ENCODE measurements at regions not wholly inside any gene's neighbourhood (a gene's known extent, or its start where the extent isn't known, plus 50 kb on each side); places are given as distances from the start of the nearest gene placed in this dataset.

GRCh38 chr5:133731951-133732350 is 119.6 kb upstream of the FSTL4 start:
- ChIA-PET POLR2A (no interaction called here), CTCF (no interaction called here)
- DNase-seq (ENCODE audit: low read depth, low spot score): no peak
- TF ChIP-seq CTCF (IDR thresholded peaks at IDR 0.05; ENCODE audit: insufficient read depth, low read length, missing control alignments): no peak
- no peak overlapping the region for H3K4me3 ChIP-seq (ENCODE audit: low read depth, low read length)

DNA sequence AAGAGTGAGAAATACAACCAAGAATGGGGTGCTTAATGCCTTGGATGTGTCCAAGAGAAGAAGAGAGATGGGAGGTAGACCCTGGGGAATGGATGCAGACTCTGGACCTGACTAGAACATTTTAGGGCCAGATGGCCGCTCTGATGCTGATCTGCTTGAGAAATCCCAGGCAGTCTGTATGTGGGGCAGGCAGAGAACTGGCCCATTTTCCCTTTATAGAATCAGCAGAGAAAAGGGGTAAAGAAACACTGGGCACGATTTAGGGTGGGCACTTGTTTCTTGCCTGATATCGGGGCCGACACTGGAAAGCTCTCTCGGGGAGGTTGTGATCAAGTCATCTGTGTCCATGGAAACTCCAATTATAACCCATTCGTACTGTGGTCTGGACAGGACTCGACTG is 118.5 kb upstream of the FSTL4 start:
- DNase-seq (ENCODE audit: low read depth, low spot score): no peak
- ChIA-PET CTCF (no interaction called here), POLR2A (no interaction called here)
- H3K4me3 ChIP-seq (ENCODE audit: low read depth, low read length): no peak overlapping the region
- no peak for TF ChIP-seq CTCF (IDR thresholded peaks at IDR 0.05; ENCODE audit: insufficient read depth, low read length, missing control alignments)

GRCh38 chr5:133730346-133730745 is 118.0 kb upstream of the FSTL4 start:
- TF ChIP-seq CTCF (IDR thresholded peaks at IDR 0.05; ENCODE audit: insufficient read depth, low read length, missing control alignments): no peak
- POLR2A ChIA-PET: no interaction called here
- no peak overlapping the region for H3K4me3 ChIP-seq (ENCODE audit: low read depth, low read length)
- CTCF ChIA-PET: no interaction called here
- DNase-seq (ENCODE audit: low read depth, low spot score): no peak

DNA sequence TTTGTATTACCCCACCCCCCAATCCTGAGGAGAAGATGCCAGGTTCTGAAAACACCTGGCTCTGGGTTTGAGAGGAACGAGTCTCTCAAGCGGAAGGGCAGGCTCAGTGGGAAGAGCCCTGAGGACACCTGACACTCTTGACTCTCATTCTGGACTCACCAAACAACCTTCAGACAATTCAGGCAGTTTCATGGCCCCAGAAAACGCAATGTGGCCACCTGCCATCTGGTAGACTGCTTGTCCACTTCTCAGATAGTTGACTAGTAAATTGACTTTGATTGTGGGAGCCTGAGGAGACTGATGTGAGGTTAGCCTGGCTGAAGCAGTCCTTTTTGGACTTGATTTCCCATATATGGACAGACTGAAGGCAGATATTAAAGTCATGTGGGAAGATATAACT is 117.5 kb upstream of the FSTL4 start:
- POLR2A ChIA-PET: no interaction called here
- DNase-seq (ENCODE audit: low read depth, low spot score): no peak
- no peak for TF ChIP-seq CTCF (IDR thresholded peaks at IDR 0.05; ENCODE audit: insufficient read depth, low read length, missing control alignments)
- H3K4me3 ChIP-seq (ENCODE audit: low read depth, low read length): no peak overlapping the region
- CTCF ChIA-PET: no interaction called here

DNA sequence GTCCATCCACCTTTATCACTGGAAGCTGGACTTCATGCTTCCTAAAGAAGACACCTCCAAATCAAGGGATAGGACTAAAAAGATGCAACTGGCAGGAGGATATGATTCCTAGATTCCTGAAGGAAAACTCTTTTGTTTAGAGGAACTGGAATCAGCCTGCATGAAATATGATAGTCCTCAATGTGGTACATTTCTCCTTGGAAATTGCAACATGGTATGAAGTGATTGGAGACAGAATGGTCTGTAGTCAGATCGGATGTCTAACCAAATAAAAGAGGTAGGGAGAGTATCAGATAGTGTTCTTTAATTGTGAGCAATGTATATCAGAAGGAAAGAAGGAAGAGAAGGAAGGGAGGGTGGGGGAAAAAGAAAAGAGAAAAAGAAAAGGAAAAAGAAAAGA is 116.1 kb upstream of the FSTL4 start:
- no peak overlapping the region for H3K4me3 ChIP-seq (ENCODE audit: low read depth, low read length)
- CTCF ChIA-PET: no interaction called here
- POLR2A ChIA-PET: no interaction called here
- TF ChIP-seq CTCF (IDR thresholded peaks at IDR 0.05; ENCODE audit: insufficient read depth, low read length, missing control alignments): no peak
- DNase-seq (ENCODE audit: low read depth, low spot score): no peak

DNA sequence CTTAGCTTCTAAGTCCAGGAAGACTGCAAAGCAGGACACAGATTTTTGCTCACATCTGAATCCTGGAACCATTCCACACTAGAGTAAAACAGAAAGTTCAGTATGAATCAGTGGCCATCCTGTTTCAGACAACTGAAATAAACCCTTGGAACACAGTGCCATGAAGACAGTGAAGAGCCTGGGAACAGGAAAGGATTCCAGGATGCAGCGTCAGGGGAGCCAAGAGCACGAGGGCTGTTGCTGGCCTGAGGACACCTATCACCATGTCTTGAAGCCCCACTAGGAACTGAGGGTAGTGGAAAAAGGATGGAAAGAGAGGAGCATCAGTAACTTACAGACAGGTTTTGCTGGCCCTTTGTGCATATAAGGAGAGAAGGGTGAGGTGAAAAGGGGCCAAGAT is 115.3 kb upstream of the FSTL4 start:
- no peak for TF ChIP-seq CTCF (IDR thresholded peaks at IDR 0.05; ENCODE audit: insufficient read depth, low read length, missing control alignments)
- DNase-seq (ENCODE audit: low read depth, low spot score): no peak
- no peak overlapping the region for H3K4me3 ChIP-seq (ENCODE audit: low read depth, low read length)
- CTCF ChIA-PET: no interaction called here
- POLR2A ChIA-PET: no interaction called here
